Endometrium (tissue), 2 donors: ENCODE measurements at regions not wholly inside any gene's neighbourhood (a gene's known extent, or its start where the extent isn't known, plus 50 kb on each side); places are given as distances from the start of the nearest gene placed in this dataset.
"Not testable (repeated sequence)": the region's sequence is repeated elsewhere in the genome, so short reads cannot be mapped to it uniquely, and the experiment has no call there.

ENCODE experiments used
- FAIRE-seq: peaks from 2 replicates; lab custom pipeline; 2012; peaks lifted over from hg19 to GRCh38; lab: Jason Lieb, UNC
- donor health status: control.
- donor health status: control.

GRCh38 chr11:130550984-130551383 is 102.5 kb downstream of the ADAMTS15 start:
- no peak for FAIRE-seq

DNA sequence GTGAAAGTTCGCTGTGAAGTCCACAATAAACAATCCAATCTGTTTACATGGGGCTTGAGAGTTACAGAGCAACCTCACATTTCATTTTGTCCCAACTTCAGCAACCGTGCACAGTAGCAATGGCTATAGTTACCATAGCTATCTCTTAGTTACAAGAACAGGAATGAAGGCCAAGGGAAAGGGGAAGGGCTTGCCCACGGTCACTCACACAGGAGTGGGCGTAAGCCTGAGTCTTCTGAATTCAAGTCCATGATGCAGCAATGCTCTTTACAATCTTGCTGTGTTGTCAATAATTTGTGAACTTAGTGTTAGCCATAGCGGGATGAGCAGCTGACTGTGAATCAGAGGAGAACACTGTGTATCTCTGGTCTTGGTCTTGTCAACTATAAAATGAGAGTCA is 102.9 kb downstream of the ADAMTS15 start:
- FAIRE-seq, result no peak

GRCh38 chr11:130553306-130553705 is 104.9 kb downstream of the ADAMTS15 start:
- peak; percentile 93 for FAIRE-seq

GRCh38 chr11:130554241-130555055 is 106.0 kb downstream of the ADAMTS15 start:
- FAIRE-seq, result peak; percentile 89

DNA sequence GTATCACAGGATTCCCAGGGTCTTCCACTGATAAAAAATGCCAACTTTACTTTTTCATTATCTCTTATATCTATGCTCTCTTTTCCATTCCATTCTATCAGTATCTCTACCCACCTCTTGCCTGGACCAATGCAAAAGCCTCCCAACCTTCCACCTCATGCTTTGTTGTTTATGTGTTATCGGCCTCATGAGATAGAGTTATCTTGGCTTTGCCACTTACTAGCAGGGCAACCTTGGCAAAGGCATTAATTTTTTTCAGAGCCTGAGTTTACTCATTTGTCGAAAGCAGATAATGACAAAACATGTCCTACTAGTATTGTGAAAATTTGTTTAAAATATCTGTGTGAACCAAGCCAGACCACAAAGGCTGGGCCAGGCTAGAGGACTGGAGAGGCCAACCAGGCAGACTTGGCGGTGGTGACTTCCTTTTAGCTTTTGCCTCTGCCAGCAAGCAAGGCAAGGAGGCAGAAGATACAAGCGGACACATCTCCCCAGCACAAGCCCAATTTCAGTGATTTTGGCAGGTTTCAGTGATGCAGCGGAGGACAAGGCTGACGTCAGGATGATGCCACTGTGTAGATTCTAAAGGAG is 106.9 kb downstream of the ADAMTS15 start:
- FAIRE-seq, result no peak

DNA sequence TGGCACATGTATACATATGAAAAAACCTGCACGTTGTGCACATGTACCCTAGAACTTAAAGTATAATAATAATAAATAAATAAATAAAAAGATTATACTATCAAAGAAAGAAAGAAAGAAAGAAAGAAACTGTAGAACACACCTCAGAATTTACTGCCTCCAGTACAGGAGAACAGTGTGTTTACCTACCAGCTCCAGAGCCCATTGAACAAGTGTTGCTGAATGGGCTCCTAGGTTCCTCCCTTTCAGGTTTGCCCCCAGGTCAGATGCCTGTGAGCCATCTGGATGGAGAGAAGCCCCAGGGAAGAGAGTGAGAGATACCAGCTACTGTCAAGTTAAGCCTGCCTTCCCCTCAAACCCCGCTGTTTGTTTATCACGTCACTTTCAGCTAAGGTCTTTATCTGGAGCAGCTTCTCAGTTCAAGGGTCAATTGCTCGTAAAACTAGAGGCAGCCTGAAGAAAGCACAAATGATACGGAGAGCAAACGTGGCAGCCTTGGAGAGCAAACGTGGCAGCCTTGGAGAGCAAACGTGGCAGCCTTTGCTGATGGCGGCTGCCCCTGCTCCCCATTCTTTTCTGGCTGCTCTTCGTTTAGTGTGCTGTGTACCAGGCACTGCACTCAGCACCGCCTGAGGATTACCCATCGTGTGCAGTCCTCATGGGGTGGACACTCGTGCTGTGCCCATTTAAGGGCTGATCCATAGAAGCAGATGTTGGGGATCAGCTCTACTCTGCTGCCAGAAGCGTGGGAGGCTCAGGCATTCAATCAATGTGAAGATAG is 111.7 kb downstream of the ADAMTS15 start:
- FAIRE-seq, result no peak

- no peak for FAIRE-seq
Observed at GRCh38 chr11:130560781-130561109, 112.3 kb downstream of the ADAMTS15 start.

DNA sequence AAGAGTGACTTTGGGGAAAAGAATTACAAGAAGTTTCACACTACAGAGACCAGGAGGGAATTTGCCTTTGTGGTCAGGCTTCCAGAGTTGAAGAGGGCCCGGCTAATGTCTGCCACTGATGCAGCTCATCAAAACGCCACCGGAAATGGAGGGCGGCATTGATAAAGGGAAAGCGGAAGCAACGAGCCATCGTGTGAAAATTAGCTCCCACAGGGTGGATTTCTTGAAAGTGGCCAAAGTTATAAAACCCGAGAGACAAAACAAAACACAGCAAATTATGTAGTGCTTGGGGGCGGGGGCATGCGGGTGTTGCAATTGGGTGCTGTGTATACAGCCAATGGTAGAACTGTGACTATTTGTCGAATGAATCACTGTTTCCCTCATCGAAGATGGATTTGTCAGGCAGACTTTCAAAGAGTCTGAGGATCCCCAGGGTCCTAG is 113.0 kb downstream of the ADAMTS15 start:
- no peak for FAIRE-seq

DNA sequence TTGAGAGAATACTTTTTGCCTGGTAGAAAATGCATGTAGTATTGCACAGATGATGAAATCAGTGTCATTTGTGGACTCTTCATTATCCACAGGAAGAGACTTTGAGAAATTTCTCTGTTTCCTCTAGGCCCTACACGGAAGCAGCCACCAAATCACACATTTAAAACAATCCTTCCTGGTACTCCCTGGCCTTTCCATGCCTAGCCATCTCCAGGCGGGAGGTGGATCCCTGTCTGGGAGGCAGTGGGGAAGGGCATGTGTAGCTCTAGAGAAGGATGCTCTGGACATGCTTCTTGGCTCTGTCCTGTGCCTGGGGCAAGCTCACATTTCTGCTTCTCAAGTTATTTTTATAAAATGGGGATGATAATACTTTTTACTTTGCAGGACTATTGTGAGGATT is 114.1 kb downstream of the ADAMTS15 start:
- FAIRE-seq, result no peak

- not testable (repeated sequence) for FAIRE-seq
Observed at GRCh38 chr11:130566360-130566759, 117.9 kb downstream of the ADAMTS15 start.

GRCh38 chr11:130571519-130571918 is 123.1 kb downstream of the ADAMTS15 start:
- FAIRE-seq, result no peak

DNA sequence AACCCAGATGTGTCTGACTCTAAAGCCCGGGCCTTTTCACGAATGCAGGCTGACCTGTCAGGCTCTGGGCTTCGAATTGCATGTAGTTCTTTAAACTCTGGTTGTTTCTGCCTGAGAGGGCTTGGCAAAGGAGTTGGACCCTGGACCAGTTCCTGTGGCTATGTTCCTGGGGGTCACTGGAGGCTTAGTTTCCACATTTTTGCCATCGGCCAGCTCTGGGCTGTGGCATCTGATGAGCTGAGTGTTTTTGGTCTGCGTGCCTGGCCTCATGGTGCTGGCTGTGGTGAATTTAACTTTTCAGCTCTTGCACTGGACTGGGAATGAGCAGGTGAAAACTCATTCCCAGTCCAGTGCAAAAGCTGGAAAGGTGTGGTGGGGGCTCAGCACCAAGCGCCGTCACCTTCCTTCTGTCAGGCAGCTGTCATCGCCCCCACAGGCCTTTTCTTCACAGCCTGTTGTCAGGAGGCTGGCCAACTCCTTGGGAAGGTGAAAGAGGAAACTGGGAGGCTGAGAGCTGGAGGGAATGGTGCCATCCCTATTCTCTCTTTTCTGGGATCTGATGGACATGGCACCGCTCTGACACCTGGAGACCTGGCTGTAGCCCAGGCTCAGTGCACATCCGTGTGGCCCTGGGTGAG is 123.6 kb downstream of the ADAMTS15 start:
- FAIRE-seq, result no peak

DNA sequence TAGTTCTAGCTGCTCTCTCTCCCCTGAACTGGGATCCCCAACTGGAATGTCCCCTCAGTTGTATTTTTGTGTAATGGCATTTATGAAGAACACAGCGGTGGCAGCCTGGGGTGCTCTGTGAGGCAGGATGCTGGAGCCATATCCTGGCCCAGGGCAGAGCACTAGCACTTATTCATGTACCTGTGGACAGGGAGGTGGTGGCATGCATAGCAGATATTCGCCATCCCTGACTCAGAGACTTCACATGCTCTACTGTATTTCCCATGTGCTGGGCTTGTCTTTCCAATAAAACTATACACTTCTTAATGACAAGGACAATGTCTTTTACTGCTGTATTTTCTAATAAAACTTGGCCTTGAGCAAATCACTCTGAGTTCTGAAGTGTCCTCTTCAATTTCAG is 125.3 kb downstream of the ADAMTS15 start:
- FAIRE-seq, result no peak

DNA sequence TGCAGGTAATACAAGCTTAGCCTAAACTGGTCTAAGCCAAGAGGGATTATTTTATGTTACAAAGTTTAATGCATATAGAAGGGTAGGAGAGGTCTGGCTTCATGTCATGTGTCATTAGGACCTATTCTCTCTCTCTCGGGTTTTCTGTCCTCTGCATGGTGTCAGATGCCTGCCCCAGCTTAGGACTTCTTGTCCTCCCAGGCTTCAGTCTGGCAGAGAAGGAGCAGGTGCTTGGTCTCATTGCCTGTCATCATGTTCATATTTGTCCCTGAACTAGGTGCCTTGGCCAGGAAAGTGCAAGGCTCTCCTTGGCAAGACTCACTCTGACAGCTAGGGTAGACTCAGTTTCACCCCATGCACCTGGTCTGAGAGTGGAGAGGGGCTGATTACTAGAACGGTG is 126.3 kb downstream of the ADAMTS15 start:
- FAIRE-seq, result no peak

DNA sequence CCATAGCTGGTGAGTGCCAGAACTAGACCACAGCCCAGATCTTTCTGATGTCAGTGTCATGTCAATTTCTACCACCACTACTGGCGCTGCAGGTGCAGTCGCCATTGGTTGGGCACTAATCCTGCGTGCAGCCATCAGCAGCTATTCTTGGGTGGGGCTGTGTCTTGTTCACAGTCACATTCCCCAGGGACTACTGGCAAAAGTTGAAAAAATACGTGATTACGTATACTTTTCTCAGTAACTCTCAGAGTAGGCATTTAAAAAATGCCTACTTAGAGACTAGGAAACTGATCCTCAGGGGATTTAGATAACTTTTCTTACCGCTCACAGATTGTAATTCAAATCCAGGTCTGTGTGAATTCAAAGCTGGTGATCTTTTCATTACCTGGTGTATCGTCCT is 127.7 kb downstream of the ADAMTS15 start:
- FAIRE-seq, result no peak

DNA sequence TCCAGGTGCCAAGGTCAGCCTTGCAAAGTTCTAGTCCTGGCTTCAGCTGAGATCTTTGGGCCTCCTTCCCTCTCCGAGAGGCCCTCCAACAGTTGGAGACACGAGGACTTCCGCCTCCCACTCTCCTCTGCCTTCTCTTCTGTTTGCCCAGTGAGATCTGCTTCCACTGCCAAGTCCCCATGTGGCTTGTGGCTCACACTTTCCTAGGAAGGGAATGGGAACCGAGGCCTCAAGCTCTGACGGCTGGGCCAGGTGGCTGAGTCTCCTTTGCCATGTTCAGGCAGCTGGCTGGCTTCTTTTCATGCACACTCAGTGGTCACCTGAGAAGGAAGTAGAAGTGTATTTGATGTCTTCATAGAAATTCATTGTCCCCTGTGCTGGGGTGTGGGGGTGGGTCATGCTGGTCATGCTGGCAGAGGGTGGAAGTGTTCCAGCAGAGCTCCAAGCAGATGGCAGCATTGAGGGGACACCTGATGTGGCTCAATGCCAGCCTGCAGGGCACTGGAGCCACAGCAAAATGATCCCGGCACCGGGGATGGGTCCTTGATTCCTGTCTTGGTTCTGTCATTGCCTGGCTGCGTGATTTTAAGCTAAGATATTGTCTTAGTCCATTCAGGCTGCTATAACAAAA is 130.4 kb downstream of the ADAMTS15 start:
- FAIRE-seq, result no peak

DNA sequence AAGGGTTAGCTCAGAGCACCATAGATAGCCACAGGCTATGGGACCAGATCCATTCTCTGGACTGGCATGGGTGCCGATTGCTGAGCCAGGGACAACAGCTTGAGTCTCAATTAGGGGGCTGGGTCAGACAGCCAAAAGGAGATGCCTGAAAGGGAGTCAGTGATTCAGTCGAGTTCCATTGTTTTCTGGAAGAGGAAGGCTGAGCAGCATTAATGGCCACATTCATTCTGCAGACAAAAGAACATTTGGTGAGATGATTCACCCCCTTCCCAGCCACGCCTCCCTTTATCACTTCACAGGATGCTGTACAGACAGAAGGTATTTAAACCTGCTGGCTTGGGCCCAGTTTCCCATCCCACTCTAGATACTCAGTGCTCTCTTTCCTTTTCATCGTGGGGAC is 131.9 kb downstream of the ADAMTS15 start:
- FAIRE-seq, result no peak

DNA sequence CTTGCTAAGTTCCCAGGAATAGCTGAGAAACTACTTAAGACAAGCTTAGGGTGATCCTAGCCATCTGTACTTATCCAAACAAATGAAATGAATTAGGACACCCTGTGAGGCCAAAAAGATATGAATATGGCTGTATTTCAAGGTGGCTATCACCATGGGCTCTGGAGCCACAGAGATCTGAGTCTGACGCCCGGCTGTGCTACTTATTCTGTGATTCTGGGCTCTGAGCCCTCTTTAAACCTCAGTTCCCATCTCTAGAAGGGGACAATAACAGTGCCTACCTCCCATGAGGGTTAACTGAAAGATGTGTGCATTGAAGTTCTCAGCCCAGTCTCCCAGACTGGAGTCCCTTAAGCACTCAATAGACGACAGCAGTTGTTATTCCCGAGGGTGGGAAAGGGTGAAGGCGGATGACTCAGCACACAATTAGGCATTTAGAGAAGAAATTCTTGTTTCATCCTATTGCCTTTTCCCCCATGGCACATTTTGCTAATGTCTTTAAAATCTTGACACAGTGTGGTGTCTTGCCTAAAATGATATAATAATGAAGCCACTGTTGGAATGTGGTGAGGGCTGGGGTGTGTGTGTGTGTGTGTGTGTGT is 132.5 kb downstream of the ADAMTS15 start:
- no peak for FAIRE-seq

GRCh38 chr11:130581646-130582045 is 133.2 kb downstream of the ADAMTS15 start:
- no peak for FAIRE-seq

DNA sequence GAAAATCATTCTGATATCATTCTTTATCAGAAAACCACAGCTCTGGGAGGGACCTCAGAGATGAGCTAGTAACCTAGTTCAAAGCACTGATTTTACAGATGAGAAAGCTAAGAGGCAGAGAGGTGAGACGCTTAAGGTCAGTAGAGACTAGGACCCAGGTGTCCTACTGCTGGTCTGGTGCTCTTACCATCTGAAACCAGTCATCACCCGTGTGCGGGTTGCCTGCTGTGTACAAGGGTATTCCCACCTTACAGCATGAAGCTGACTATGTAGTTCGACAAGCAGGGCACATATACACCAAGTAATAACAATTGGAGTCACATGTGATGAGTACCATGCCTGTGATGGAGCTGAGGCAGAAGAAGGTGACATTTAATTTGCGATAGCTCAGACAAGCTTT is 133.7 kb downstream of the ADAMTS15 start:
- FAIRE-seq, result no peak

DNA sequence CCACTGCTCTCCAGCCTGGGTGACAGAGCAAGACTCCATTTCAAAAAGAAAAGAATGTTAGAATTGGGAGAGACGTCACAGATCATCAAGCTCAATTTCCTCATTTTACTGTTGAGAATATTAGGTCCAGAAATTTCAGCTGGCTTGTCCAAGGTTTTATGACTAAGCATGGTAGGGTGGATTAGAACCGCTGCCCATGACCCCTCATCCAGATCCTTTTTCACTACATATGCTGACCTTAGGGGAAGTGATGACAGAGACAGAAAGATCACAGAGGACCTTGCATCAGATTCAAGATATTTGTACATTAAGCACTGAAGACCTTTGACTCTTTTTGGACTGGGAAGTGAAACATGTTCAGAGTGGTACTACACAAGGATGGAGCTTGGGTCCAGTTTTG is 134.5 kb downstream of the ADAMTS15 start:
- no peak for FAIRE-seq

DNA sequence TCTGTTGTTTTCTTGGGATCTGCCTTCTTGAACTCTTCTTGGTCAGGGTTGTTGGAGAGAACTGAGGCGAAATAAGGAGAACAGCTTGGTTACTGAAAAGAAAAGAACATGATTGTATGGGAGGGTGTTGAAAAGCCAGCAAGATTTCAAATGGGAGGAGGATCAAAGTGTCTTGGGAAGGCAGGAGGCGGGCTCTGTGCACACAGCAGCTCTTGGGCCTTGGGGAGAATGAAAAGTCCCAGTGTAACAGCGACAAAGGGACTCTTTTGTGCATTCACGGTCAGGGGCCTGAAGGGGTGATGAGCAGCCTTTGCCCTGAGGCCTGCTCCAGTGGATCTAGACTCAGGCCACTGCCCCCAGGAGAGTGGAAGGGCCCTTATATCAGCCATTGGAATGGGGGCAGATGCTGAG is 135.4 kb downstream of the ADAMTS15 start:
- no peak for FAIRE-seq
